HEK293 (cell line): ENCODE measurements at regions not wholly inside any gene's neighbourhood (a gene's known extent, or its start where the extent isn't known, plus 50 kb on each side); places are given as distances from the start of the nearest gene placed in this dataset.

Experiments
- CTCF ChIA-PET: fragments of 350-600 bp; formaldehyde crosslinking; extraction: SDS; loops from one replicate; lab custom pipeline; 2021; ENCODE audit warnings: antibody characterized with exemption; lab: Yijun Ruan, JAX
- POLR2A ChIA-PET: fragments of 300-600 bp; formaldehyde crosslinking; extraction: SDS; loops from one replicate; lab custom pipeline; 2020; ENCODE audit warnings: antibody characterized with exemption, inconsistent platforms; lab: Yijun Ruan, JAX
- H3K27ac ChIP-seq: fragments of 200-500 bp; sonication (Bioruptor generic); 2 replicates; pipeline ENCODE4 v1.5.1; 2014; ENCODE audit warnings: low read depth, low read length, control low read depth, inconsistent platforms; ENCODE audit errors: extremely low read depth
- H3K36me3 ChIP-seq, 2 experiments: fragments of 200-500 bp in 1 of 2; sonication (Bioruptor generic) in 1 of 2; 1 replicate in 1 of 2; 2 replicates in 1 of 2; pipeline ENCODE4 v1.5.1; 2014 to 2017; ENCODE audit warnings: inconsistent platforms in 2 of 2, low read length in 2 of 2; ENCODE audit not compliant: control insufficient read depth in 2 of 2, insufficient read depth in 1 of 2
- H3K4me1 ChIP-seq: fragments of 200-500 bp; sonication (Bioruptor generic); 2 replicates; pipeline ENCODE4 v1.5.1; 2014; ENCODE audit warnings: mild to moderate bottlenecking, low read length, inconsistent platforms; ENCODE audit not compliant: control insufficient read depth, insufficient read depth
- H3K4me3 ChIP-seq: 2 replicates; pipeline ENCODE4 v1.5.1; 2011; ENCODE audit warnings: low read depth, mild to moderate bottlenecking, control low read depth, low read length, moderate library complexity
- H3K9me3 ChIP-seq: fragments of 200-500 bp; sonication (Bioruptor generic); 2 replicates; pipeline ENCODE4 v1.5.1; 2014; ENCODE audit warnings: low read depth, low read length, inconsistent platforms; ENCODE audit not compliant: control insufficient read depth, insufficient read depth
- EGR2 ChIP-seq: fragments of 450-650 bp; formaldehyde crosslinking; IDR thresholded peaks from 2 replicates; pipeline ENCODE4 v1.5.1; 2016; ENCODE audit warnings: low read depth, missing biosample characterization, missing genetic modification characterization
- RBAK ChIP-seq: fragments of 450-650 bp; formaldehyde crosslinking; IDR thresholded peaks from 2 replicates; pipeline ENCODE4 v1.5.1; 2016; ENCODE audit warnings: missing biosample characterization, missing genetic modification characterization
- REPIN1 ChIP-seq: fragments of 450-650 bp; formaldehyde crosslinking; IDR thresholded peaks from 2 replicates; pipeline ENCODE4 v1.5.1; 2017; ENCODE audit warnings: missing biosample characterization, missing genetic modification characterization, low read depth
- ZBTB20 ChIP-seq: fragments of 450-650 bp; formaldehyde crosslinking; IDR thresholded peaks from 2 replicates; pipeline ENCODE4 v1.5.1; 2016; ENCODE audit warnings: missing biosample characterization, missing genetic modification characterization
- ZBTB21 ChIP-seq: fragments of 450-650 bp; formaldehyde crosslinking; IDR thresholded peaks from 2 replicates; pipeline ENCODE4 v1.5.1; 2017; ENCODE audit warnings: missing biosample characterization, missing genetic modification characterization
- ZFHX2 ChIP-seq: fragments of 450-650 bp; formaldehyde crosslinking; conservative IDR thresholded peaks from 2 replicates; pipeline ENCODE4 v1.5.1; 2016; ENCODE audit warnings: missing biosample characterization, missing genetic modification characterization
- ZFP69B ChIP-seq: fragments of 450-650 bp; formaldehyde crosslinking; IDR thresholded peaks from 2 replicates; pipeline ENCODE4 v1.5.1; 2016; ENCODE audit warnings: missing biosample characterization, missing genetic modification characterization
- ZNF202 ChIP-seq: fragments of 450-650 bp; formaldehyde crosslinking; IDR thresholded peaks from 2 replicates; pipeline ENCODE4 v1.5.1; 2016; ENCODE audit warnings: missing biosample characterization, missing genetic modification characterization, borderline replicate concordance
- ZNF211 ChIP-seq: fragments of 450-650 bp; formaldehyde crosslinking; IDR thresholded peaks from 2 replicates; pipeline ENCODE4 v1.5.1; 2016; ENCODE audit warnings: low read depth, missing biosample characterization, missing genetic modification characterization
- ZNF223 ChIP-seq: fragments of 450-650 bp; formaldehyde crosslinking; IDR thresholded peaks from 2 replicates; pipeline ENCODE4 v1.5.1; 2016; ENCODE audit warnings: missing biosample characterization, missing genetic modification characterization
- ZNF391 ChIP-seq: fragments of 450-650 bp; formaldehyde crosslinking; IDR thresholded peaks from 2 replicates; pipeline ENCODE4 v1.5.1; 2016; ENCODE audit warnings: low read depth, missing biosample characterization, missing genetic modification characterization, borderline replicate concordance
- ZNF514 ChIP-seq: fragments of 450-650 bp; formaldehyde crosslinking; IDR thresholded peaks from 2 replicates; pipeline ENCODE4 v1.5.1; 2016; ENCODE audit warnings: missing biosample characterization, missing genetic modification characterization
- ZNF600 ChIP-seq: fragments of 450-650 bp; formaldehyde crosslinking; IDR thresholded peaks from 2 replicates; pipeline ENCODE4 v1.5.1; 2016; ENCODE audit warnings: missing biosample characterization, missing genetic modification characterization
- ZNF621 ChIP-seq: fragments of 450-650 bp; formaldehyde crosslinking; IDR thresholded peaks from 2 replicates; pipeline ENCODE4 v1.5.1; 2017; ENCODE audit warnings: missing biosample characterization, missing genetic modification characterization
- ZNF837 ChIP-seq: fragments of 450-650 bp; formaldehyde crosslinking; IDR thresholded peaks from 2 replicates; pipeline ENCODE4 v1.5.1; 2016; ENCODE audit warnings: missing biosample characterization, missing genetic modification characterization
- ZSCAN30 ChIP-seq: fragments of 450-650 bp; IDR thresholded peaks from 2 replicates; pipeline ENCODE4 v1.5.1; 2018; ENCODE audit warnings: missing biosample characterization, mild to moderate bottlenecking, missing genetic modification characterization, moderate library complexity
- TF ChIP-seq, protein P1 (sequence below): fragments of 450-650 bp; formaldehyde crosslinking; IDR thresholded peaks from 2 replicates; pipeline ENCODE4 v1.5.1; 2016; ENCODE audit warnings: missing biosample characterization, missing genetic modification characterization
- TF ChIP-seq, protein P2 (sequence below): fragments of 450-650 bp; formaldehyde crosslinking; IDR thresholded peaks from 2 replicates; pipeline ENCODE4 v1.5.1; 2016; ENCODE audit warnings: missing biosample characterization, missing genetic modification characterization
- TF ChIP-seq, protein P3 (sequence below): fragments of 450-650 bp; formaldehyde crosslinking; IDR thresholded peaks from 2 replicates; pipeline ENCODE4 v1.5.1; 2016; ENCODE audit warnings: missing biosample characterization, missing genetic modification characterization
- TF ChIP-seq, protein P4 (sequence below): fragments of 450-650 bp; formaldehyde crosslinking; IDR thresholded peaks from 2 replicates; pipeline ENCODE4 v1.5.1; 2016; ENCODE audit warnings: missing biosample characterization, missing genetic modification characterization

DNA sequence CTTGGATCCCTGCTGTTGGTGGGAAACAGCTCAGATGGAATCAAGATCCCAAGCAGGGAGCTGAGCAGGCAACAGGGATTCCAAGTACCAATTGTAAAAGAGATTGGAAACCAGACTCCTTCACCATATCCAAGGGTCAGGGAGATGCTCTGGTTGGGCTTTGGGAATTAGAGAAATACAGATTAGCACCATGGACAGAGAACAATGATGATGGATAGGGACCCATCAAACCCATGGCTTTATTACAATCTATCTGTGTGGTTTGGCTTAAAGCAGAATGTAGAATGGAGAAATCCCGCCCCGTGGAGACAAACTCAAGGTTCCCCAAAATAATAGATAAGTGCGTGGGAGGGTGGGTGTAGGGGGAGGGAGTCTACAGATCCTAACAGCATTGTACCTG is 120.7 kb upstream of the CSF3R start (continued):
- TF ChIP-seq ZNF837 = no peak

DNA sequence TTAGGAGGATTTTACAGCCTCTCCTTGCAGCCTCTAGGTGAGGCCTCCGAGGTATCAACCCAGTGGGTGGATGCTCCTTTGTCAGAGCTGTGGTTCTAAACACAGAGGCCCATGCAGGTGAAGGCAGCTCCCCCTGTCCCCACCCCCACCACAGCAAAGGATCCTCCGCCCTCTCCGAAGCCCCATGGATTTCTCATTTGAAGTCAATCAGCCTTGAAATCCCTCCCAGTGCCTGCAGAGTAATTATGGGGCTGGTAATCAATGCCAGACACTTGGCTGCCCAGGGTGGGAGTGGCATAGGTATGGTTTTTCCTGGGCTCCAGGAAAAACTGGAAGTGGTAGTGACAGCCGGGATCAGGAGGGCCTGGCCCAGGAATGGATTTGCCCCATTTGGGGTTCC is 119.5 kb upstream of the CSF3R start:
- CTCF ChIA-PET = no interaction called here
- TF ChIP-seq, protein P1, sequence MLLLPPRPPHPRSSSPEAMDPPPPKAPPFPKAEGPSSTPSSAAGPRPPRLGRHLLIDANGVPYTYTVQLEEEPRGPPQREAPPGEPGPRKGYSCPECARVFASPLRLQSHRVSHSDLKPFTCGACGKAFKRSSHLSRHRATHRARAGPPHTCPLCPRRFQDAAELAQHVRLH (tag by site-specific recombination) = no peak
- TF ChIP-seq ZSCAN30 (tag by site-specific recombination) (no peak), ZNF600 (no peak), ZNF514 (tag by site-specific recombination) (no peak), ZNF202 (tag by site-specific recombination) (no peak), ZNF223 (no peak), RBAK (tag by site-specific recombination) (no peak), ZNF391 (tag by site-specific recombination) (no peak)

DNA sequence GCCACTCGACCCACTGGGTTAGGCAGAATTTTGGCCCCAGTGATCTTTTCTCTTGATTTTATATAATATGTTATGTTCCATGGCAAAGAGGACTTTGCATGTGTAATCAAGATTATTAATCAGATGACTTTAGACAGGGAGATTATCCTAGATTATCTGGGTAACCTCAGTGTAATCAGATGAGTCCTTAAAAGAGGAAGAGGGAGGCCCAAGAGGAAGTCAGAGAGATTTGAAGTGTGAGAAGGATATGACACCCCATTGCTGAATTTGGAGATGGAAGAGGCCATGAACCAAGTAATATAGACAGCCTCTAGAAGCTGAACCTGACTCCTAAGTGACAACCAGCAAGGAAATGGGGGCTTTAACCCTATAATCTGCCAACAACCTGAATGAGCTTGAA is 117.1 kb upstream of the CSF3R start:
- Histone ChIP-seq H3K9me3 (no peaks in the 10 kb centered on the region), H3K4me3 (no peak overlapping the region), H3K27ac (no peak overlapping the region), H3K4me1 (no peaks in the 10 kb centered on the region), H3K36me3 (no peaks in the 10 kb centered on the region)
- no peak for TF ChIP-seq ZNF211 (tag by site-specific recombination)
- CTCF ChIA-PET = interaction anchor here (0.7 to 1.3 kb wide), 2 partner anchors 10 to 12 kb away, joined by 3 to 9 read pairs; no protein-coding TSS in a partner anchor
- POLR2A ChIA-PET = no interaction called here

More for the DNA sequence above, 119.5 kb upstream of the CSF3R start:
- POLR2A ChIA-PET = no interaction called here
- H3K4me3 ChIP-seq = no peak overlapping the region
- no peak overlapping the region for H3K27ac ChIP-seq
- H3K4me1 ChIP-seq = no peaks in the 10 kb centered on the region
- no peaks in the 10 kb centered on the region for H3K9me3 ChIP-seq
- H3K36me3 ChIP-seq = no peaks in the 10 kb centered on the region

DNA sequence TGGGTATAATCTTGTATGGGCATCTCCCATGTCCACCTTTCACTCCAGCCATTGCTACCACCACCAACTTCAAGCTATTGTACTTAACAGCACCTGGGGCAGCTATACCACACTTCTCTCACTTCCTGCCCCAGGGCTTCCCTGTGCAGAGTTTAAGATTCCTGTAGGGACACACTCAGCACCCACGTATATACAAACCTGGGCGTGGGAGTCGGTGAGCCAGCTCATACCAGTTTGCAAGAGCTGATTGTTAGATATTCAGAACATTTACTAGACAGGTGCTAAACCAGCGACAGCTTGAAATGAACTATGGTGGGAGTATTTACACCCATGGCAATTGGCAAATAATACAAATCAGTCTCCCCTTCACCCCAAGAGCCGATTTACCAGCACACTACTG is 114.8 kb upstream of the CSF3R start:
- Histone ChIP-seq H3K36me3 (no peaks in the 10 kb centered on the region), H3K27ac (no peak overlapping the region), H3K9me3 (no peaks in the 10 kb centered on the region), H3K4me1 (no peaks in the 10 kb centered on the region), H3K4me3 (no peak overlapping the region)
- ChIA-PET CTCF (interaction anchor here (0.6 to 1.5 kb wide), 5 partner anchors 12 to 975 kb away, joined by 3 to 4 read pairs (median 4); no protein-coding TSS in a partner anchor), POLR2A (no interaction called here)
- TF ChIP-seq EGR2 (tag by site-specific recombination) (peak; percentile 64), ZBTB20 (no peak), ZFHX2 (tag by site-specific recombination) (peak; percentile 41)
- TF ChIP-seq, protein P2, sequence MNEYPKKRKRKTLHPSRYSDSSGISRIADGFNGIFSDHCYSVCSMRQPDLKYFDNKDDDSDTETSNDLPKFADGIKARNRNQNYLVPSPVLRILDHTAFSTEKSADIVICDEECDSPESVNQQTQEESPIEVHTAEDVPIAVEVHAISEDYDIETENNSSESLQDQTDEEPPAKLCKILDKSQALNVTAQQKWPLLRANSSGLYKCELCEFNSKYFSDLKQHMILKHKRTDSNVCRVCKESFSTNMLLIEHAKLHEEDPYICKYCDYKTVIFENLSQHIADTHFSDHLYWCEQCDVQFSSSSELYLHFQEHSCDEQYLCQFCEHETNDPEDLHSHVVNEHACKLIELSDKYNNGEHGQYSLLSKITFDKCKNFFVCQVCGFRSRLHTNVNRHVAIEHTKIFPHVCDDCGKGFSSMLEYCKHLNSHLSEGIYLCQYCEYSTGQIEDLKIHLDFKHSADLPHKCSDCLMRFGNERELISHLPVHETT (tag by site-specific recombination) = no peak
- TF ChIP-seq, all 188 proteins: peak for 2

DNA sequence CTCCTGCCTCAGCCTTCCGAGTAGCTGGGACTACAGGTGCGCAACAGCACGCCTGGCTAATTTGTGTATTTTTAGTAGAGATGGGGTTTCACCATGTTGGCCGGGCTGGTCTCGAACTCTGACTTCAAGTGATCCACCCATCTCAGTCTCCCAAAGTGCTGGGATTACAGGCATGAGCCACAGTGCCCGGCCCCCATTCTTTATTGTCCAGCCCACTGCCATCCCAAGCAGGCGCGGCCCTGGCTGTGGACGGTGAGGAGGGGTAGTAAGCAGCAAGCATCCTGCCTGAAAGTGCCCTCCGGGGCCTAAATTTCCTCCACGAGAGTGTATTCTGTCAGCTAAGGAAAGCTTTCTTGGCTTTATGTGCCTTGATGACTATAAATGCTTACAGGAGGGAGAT is 113.2 kb upstream of the CSF3R start:
- ChIA-PET POLR2A (no interaction called here), CTCF (interaction anchor here (1.3 to 3.0 kb wide), 2 partner anchors 13 to 20 kb away, joined by 3 to 12 read pairs; no protein-coding TSS in a partner anchor)
- no peak overlapping the region for H3K4me3 ChIP-seq
- TF ChIP-seq REPIN1 (tag by site-specific recombination) (no peak), ZNF391 (tag by site-specific recombination) (no peak), ZFP69B (no peak), ZBTB21 (tag by site-specific recombination) (no peak), ZNF621 (tag by site-specific recombination) (no peak)
- TF ChIP-seq, protein P3, sequence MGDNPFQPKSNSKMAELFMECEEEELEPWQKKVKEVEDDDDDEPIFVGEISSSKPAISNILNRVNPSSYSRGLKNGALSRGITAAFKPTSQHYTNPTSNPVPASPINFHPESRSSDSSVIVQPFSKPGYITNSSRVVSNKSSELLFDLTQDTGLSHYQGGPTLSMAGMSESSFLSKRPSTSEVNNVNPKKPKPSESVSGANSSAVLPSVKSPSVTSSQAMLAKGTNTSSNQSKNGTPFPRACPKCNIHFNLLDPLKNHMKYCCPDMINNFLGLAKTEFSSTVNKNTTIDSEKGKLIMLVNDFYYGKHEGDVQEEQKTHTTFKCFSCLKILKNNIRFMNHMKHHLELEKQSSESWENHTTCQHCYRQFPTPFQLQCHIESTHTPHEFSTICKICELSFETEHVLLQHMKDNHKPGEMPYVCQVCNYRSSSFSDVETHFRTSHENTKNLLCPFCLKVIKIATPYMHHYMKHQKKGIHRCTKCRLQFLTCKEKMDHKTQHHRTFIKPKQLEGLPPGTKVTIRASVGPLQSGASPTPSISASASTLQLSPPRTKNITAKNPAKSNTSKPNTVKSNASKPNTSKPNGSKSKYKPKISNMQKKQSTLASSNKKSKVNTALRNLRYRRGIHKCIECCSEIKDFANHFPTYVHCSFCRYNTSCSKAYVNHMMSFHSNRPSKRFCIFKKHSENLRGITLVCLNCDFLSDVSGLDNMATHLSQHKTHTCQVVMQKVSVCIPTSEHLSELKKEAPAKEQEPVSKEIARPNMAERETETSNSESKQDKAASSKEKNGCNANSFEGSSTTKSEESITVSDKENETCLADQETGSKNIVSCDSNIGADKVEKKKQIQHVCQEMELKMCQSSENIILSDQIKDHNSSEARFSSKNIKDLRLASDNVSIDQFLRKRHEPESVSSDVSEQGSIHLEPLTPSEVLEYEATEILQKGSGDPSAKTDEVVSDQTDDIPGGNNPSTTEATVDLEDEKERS (tag by site-specific recombination) = no peak
- TF ChIP-seq, protein P4, sequence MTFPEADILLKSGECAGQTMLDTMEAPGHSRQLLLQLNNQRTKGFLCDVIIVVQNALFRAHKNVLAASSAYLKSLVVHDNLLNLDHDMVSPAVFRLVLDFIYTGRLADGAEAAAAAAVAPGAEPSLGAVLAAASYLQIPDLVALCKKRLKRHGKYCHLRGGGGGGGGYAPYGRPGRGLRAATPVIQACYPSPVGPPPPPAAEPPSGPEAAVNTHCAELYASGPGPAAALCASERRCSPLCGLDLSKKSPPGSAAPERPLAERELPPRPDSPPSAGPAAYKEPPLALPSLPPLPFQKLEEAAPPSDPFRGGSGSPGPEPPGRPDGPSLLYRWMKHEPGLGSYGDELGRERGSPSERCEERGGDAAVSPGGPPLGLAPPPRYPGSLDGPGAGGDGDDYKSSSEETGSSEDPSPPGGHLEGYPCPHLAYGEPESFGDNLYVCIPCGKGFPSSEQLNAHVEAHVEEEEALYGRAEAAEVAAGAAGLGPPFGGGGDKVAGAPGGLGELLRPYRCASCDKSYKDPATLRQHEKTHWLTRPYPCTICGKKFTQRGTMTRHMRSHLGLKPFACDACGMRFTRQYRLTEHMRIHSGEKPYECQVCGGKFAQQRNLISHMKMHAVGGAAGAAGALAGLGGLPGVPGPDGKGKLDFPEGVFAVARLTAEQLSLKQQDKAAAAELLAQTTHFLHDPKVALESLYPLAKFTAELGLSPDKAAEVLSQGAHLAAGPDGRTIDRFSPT (tag by site-specific recombination) = no peak
- no peaks in the 10 kb centered on the region for H3K9me3 ChIP-seq
- no peaks in the 10 kb centered on the region for H3K36me3 ChIP-seq
- H3K4me1 ChIP-seq = no peaks in the 10 kb centered on the region
- H3K27ac ChIP-seq = no peak overlapping the region
